HPDE6-E6E7 (cell line): ENCODE measurements at regions not wholly inside any gene's neighbourhood (a gene's known extent, or its start where the extent isn't known, plus 50 kb on each side); places are given as distances from the start of the nearest gene placed in this dataset.
"Not testable (repeated sequence)": the region's sequence is repeated elsewhere in the genome, so short reads cannot be mapped to it uniquely, and the experiment has no call there.

Experiments
- DNase-seq: peaks from one replicate; pipeline ENCODE4 v3.0.0; 2011; ENCODE audit warnings: missing footprints; ENCODE audit errors: extremely low spot score

- no peak for DNase-seq
These were observed 79.6 kb downstream of the RSPH3 start for GRCh38 chr6:158920311-158920905.

GRCh38 chr6:158919865-158920264 is 80.1 kb downstream of the RSPH3 start:
- no peak for DNase-seq

- no peak for DNase-seq
These were observed 83.4 kb downstream of the RSPH3 start for GRCh38 chr6:158916617-158917016.

GRCh38 chr6:158914923-158915322 is 85.1 kb downstream of the RSPH3 start:
- DNase-seq = no peak

DNA sequence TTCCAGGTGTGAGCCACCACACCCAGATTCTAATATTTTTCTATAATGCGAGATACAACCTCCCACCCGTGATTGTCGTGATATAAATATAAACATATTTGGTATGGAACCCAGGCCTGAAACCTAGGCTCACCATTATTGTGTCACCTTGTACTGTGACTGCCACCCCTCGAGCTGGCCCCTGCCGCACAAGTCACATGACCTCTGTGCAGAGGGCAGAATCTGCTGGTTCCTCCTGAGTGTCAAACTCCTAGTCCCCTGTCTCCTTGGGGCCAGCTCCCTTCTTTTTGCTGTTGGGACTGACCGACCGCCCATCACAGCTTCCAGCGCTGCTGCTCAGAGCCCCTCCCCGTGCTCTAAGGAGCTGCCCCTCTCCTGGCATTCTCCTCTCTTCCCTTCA is 86.4 kb downstream of the RSPH3 start:
- no peak for DNase-seq

DNA sequence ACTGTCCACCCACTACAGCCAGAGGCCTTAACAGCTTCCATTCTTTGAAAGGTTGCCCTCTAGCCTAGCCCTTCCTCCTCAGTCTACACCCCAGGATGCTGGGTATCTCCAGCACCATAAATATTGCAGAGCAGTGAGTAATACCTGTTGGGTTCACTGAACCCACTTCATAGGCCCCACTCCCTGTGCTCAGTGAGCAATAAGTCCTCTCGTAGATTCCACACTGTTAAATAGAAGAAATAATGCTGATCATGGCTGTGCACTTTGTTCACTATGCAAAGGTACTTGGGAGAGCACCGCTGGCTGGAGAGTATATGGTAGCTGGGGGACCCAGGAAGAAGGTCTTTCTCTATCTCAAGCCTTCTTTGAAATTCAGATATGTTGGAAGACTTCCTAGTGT is 87.3 kb downstream of the RSPH3 start:
- no peak for DNase-seq

- no peak for DNase-seq
These were observed 88.1 kb downstream of the RSPH3 start for GRCh38 chr6:158911746-158912480.

GRCh38 chr6:158910484-158911440 is 89.2 kb downstream of the RSPH3 start:
- peak; percentile 40 for DNase-seq

- no peak for DNase-seq
These were observed 90.1 kb downstream of the RSPH3 start for GRCh38 chr6:158909938-158910337.

DNA sequence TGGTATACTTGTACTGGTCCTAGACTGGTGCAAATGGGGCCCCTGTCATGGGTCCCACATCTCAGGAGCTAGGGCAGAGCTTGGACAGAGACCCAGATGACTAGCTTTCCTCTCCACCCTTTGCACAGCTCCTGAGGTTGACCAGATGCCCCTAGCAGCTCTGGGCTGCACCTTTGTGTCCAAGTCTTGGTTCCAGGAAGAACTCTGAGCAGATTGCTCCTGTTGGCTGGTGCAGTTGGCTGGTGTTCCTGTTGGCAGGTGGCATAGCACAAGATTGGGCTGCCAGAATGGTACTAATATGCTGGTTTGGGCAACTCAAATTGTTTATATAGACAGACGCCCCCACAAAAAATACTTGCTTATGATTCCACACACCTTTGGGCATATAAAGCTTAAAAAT is 89.4 kb upstream of the EZR start:
- no peak for DNase-seq

- DNase-seq = no peak
These were observed 88.8 kb upstream of the EZR start for GRCh38 chr6:158907931-158908330.

DNA sequence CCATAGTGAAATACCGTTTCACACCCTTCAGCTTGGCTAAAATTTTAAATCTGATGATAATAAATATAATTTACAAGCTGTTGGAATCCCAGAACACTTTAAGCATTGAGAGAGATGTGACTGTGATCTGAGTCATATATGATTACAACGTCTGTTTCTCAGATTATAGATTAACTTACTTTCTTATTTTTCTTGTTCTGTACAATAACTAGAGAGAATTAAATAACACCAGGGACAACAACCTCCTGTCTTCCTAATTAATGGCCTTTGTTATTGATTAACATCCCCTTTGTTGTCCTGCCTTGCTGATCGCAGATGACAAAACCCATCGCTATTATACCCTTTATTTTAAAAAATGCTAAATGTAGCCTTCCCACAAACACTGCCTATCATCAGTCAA is 87.8 kb upstream of the EZR start:
- DNase-seq = no peak

GRCh38 chr6:158905277-158905676 is 86.1 kb upstream of the EZR start:
- no peak for DNase-seq

- DNase-seq = no peak
These were observed 84.6 kb upstream of the EZR start for GRCh38 chr6:158903801-158904200.

GRCh38 chr6:158900663-158901312 is 81.6 kb upstream of the EZR start:
- no peak for DNase-seq

GRCh38 chr6:158897236-158897635 is 78.1 kb upstream of the EZR start:
- DNase-seq = peak; percentile 86

- no peak for DNase-seq
These were observed 76.5 kb upstream of the EZR start for GRCh38 chr6:158895661-158896060.

DNA sequence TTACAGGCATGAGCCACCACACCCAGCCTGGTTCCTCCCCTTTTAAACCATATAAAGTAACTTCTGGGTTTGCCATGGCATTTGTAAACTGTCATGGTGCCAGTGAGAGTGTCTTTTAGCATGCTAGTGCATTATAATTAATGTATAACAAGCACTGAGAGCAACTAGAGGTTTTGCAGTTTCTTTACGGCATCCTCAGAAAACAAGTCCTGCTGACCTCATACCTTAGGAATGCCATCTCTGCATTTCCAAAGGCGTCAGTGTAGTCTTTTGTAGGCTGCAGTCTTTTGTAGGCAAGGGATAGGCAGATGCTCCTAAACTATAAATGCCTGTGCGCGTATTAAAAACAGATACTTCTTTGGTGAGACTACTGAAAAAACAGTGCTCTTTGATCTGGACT is 75.0 kb upstream of the EZR start:
- peak; percentile 46 for DNase-seq

DNA sequence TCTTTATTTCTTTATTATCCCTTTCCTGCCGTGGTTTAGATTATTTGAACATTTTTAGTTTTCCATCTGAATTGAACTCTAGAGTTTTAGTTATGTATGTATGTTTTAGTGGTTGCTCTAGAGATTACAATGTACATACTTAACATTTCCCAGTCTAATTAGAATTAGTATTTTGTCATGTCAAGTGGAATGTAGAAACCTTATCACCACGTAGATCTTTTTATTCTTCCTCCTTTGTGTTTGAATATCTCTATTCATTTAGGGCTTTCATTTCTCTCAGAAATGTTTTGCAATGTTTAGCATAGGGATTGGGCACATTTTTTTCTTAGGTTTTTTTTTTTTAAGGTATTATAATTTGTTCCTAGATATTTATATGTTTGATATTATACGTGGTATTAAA is 73.1 kb upstream of the EZR start:
- DNase-seq = no peak

GRCh38 chr6:158891560-158891959 is 72.4 kb upstream of the EZR start:
- DNase-seq = not testable (repeated sequence)

- not testable (repeated sequence) for DNase-seq
These were observed 69.0 kb upstream of the EZR start for GRCh38 chr6:158888171-158888570.
